NCI-H526 treated with DMSO at 0.1 percent for 48 hours (cell line): ENCODE measurements at regions not wholly inside any gene's neighbourhood (a gene's known extent, or its start where the extent isn't known, plus 50 kb on each side); places are given as distances from the start of the nearest gene placed in this dataset.

Source experiments
- DNase-seq: peaks from one replicate; lab custom pipeline; 2025; lab: John Stamatoyannopoulos, UW

DNA sequence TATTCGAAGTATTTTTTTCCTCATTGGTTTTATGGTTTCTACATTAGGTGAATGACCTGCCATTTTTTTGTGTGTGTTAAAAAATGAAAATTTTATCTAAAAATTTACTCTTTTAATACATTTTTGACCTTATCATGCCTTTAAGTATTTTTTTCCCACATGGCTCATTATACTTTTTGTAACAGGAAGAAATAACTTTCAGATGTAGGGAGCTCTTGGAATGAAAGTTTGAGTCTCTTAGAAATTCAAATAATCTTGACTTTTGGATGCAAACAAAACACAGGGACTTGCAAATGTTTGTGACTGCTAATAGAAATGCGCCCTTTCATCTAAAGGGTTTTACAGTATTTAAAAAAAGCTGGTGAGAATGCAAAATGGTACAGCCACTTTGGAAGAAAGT is 457.9 kb downstream of the KLF5 start:
- DNase-seq = no peak

DNA sequence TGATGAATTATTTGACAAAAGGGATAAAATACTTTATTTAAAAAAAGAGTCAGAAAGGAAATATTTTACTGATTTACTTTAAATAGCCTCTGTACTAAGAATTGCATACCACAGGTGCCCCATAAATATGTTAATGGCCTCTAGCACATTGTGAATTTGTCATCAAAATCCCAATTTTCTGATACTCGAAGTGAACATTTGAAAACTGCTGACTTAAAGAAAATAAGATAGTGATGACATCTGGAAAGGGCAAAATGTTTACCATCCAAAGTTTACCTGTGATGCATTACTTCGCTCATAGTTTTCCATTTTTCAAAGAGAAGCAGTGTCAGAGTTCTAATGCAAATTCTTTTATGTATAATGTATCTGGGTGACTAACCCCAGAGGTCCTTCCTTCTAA is 455.4 kb downstream of the KLF5 start:
- DNase-seq = peak; percentile 17

DNA sequence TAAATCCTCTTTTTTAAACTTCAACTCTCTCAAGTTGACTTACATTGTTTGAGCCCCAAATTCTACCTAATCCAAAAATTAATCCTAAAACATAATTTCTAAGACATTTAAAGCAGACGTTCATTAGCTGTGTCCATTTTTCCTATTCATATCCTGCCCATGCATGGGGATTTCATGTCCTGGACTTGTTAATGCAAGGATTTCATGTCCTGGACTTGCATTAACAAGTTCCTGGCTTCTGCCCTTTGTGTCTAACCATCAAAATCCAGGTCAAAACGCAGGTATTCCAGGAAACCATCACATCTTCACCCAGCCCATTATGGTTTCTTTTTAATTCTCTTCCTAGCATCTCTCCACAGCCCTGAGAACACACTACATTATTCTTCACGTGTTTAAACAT is 454.9 kb downstream of the KLF5 start:
- DNase-seq = no peak

DNA sequence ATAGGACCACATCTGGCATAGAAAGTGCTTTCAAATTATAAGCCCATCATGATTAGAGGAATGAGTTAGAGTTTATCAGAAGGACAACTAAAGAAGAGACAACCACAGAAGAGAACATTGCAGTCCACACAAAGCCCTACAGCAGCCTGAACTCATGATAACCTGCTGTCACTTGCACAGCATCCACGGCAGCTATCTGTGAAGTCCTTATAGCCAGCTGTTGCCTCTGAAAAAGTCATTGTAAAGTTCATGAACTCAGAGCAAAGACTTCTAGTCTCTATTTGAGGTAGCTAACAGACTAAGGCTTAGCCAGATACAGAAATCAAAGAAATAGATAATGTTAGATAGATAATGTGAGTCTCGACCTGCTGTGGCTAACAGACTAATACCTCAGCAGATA is 450.0 kb downstream of the KLF5 start:
- no peak for DNase-seq

DNA sequence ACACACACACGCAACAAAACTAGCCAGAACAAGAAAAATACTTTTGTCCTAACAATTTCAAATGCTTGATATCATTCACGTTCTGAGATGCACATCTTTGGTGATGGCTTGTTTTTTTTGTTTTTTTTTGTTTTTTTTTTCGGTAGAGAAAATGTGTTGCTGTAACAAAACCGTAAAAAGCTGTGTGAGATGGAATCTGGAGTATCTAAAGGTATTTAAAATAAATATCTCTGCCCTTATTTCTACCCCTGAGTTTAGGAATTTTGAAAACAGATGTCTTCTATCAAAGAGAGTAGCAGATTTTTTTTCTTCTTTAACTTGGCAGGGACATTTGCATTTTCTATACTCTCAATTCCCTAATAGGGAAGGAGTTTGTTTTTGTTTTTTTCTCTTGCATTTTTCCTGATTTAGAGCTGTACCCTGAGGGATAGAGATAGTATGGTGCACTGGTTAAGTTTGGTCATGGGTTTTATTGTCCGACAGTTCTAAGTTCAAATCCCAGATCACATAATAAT is 446.6 kb downstream of the KLF5 start:
- no peak for DNase-seq

DNA sequence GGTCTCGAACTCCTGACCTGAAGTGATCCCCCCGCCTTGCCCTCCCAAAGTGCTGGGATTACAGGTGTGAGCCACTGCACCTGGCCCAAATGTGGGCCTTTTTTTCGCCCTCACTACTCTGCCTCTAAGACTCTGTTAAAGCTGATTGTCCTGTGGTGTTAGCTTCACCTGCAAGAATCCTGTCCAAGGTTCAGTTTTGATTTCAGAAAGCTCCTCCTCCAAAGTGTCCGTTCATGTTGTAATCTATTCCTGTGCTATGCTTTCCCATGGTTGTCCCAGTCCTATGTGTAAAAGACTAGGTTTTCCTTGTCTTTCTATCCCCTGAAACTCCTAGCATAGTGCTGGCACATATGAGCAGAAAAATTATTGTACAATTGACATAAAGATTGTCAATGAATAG is 440.9 kb downstream of the KLF5 start:
- no peak for DNase-seq

DNA sequence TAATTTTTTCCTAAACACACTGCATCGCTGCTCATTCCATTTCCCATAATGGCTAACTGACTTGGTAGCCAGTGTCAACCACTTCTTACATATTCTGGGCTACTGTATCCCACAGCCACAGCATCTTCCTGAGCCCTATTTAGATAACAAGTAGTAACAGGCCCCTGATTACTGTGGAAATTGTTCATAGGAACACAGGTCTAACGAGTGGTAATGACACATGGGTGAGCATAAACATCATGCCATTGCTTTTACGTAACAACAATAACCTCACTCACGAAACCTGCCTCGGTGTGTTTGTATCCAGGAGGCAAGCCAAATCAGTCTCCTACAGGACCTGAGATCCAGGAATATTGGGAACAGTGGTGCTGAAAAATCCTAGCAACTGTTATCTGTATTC is 438.6 kb downstream of the KLF5 start:
- no peak for DNase-seq

DNA sequence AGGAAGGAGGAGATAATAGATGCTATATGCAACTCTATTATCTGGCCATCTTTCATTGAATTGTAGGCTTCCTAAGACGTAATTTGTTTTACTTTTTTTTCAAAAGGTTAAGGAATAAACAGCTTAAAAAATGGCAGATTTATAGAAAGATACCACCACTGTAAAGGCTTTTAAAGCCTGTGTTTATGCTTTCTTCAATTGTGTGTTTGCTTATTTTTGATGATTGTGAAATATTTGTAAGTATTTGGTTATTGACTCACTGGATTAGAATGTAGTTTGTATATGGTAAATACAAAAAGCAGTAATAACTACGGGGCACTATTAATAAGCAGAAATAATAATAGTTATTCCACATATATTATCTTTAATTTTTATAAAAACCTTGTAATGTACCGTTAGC is 437.9 kb downstream of the KLF5 start:
- no peak for DNase-seq

DNA sequence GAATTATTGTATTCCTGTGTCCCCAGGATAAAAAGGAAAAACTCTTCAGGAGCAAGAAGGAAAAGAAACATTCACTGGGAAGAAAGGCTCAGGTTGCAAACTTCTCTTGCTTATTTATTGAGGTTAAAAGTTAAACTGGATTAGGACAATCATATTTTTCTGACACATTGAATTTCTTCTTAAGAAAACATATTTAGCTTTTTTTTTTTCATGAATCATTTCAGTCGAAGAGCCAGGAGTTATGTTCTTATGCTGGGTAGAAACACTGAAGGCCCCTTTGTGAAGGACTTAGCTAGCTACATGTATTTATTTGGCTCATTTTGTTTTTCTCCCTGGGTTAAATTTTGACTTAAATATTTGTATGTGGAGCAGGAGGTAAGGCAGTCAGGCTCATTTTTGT is 434.0 kb downstream of the KLF5 start:
- DNase-seq = no peak

DNA sequence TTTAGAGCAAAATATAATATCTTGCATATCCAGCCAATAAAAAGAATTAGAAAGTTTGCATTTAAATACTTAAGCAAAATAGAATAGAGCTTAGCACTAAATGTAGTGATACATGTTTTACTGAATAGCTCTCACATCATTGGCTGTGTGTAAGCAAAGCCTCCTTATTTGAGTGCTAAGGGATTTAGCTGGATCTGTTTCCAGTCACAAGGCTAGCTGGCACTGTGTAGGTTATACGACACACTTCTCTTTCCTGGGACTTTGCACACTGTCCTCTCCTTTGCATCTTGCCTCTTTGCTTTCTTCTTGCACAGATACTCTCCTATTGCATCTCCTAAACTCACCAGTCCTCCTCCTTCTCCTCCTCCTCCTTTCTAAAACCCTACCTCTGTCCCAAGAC is 423.8 kb downstream of the KLF5 start:
- no peak for DNase-seq

DNA sequence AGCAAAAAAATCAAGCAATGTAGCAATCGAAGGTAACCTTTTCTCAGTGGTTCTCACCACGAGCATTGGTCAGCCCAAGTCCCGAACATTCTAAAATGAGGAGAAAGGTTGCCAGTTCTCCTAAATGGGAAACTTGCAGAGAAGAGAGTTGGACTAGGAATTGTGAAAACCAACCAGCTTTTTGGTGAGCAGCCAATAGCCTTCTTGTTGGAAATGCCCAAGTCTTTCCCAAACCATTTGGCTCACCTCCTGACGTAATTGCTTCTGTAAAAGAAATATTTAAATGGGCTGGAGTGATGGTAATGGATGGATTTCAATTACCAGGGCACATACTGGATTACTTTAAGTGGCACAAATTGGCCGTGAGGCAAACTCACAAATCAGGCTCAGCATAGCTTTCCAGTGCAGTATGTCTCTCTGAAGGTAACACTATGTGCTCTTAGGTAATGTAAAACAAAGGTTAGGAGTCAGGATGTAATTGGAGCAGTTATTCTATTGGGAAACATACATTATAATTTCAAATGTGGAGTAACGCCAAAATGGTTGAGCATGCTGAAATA is 423.2 kb downstream of the KLF5 start:
- DNase-seq = no peak

DNA sequence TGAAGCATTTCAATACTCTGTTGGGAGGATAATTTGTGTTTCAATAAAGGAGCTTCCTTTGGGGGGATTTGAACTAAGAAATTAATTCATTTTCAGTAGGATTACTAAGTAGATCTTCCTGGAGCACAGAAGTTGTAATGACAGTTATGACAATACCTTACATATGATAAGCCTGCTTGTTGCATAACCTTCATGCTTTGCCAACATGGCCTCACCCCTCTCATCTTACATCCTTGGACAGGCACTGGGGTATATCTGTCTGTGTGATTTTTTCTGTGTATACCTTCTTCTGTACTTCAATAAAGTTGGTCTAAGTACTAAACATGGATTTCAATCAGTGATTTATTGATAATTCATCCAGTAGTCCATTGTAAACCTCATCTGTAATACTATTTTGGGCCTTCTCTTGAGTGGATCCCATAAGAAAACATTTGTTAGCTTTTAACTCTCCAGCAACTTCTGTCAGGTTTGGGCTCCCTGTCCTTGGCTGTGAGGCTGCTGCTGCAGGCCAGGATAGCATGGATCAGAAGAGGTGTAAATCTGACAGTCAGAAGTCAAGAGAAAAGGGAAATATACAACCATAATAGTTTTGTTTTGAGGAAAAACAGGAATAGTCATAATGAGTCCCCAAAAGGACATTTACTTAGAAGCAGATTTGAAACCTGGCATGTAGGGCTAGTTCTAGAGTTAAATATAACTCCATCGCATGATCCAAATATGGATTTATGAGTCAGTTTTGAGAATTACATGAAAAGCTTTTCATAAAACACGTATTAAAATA is 422.2 kb downstream of the KLF5 start:
- DNase-seq = no peak

DNA sequence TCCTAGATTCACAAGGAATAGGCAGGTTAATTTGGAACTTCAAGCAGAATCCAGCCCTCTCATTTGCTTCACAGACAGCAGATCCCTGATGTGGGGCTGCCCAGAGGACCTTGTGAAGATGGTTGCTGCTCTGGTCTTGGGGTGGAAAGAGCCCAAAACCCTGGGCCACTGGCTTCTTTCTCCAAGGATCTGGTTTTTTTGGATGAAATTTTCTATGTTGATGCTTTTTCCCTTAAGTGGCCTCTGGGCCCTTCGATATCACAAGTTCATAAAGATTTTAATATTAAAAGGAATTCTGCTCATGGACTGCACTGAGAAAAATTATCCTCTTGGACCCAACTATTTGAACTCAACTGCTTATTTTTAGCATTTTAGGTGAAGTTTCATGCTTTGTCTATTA is 421.1 kb downstream of the KLF5 start:
- DNase-seq = no peak

DNA sequence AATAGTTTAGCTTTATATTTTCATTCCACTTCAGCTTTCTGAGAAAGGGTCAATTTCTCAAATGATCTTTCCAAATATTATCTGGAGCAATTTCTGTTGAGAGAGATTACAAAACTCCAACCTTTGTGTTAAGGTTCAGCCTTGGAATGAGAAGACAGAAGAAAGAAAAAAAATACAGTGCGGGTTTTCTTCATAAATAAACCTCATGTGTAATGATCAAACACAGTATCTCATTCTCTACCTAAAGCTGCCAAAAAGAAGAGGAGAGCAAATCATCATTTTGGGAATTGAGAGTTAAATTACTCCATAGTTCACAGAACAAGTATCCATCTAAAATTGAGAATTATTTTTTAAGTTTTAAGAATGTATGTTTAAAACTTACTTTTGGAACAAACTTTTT is 420.5 kb downstream of the KLF5 start:
- DNase-seq = no peak

DNA sequence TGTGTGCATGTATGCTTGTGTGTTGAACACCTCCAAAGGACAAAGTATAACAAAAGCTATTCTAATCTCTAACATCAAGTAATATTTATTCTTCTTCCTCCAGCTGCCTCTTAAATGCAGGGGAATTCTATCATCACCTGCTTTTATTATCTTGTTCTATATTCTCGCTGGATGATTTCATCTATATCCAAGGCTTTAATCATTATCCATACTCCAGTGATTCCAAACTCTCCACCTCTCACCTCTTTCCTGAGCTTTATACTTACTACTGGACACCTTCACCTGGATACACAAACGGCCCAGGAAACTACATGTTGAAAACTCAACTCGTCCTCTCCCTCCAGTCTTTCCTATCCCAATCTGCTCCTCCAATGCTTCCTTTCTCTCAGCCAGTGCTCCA is 418.6 kb downstream of the KLF5 start:
- DNase-seq = no peak

DNA sequence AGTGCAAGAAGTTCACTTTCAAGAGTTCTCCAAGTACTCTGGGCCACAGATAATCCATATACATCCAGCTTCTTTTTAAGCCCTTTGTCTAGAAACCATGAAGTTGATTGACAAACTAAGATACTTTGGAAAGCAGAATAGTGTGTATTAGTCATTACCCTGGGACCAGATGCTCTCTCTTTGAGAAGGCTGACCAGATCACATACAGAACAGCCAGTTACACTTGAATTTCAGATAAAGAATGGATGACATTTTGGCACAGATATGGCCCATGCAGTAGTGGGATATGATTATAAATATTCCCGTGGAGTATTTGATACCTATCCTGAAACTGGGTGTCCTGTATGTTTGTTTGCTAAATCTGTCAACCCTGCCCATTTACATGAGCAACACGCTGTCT is 414.2 kb downstream of the KLF5 start:
- DNase-seq = no peak

DNA sequence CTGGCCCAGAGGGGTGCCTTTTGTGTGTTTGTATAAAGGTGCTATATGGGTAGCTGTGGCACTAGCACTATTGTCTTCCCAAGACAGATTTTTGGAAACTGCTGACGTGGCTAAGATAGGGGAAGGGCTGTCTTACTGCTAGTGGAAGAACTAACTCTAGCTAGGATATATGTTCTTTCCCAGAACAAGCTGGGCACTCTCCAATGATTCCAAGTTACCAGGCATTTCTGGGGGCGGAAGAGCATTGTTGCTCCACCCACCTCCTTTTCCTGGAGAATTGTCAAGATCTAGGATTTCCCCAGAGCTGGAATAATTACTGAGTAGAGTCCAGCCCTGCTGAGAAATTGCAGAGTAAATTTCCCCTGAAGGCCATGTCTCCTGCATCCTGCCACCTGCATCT is 408.3 kb downstream of the KLF5 start:
- no peak for DNase-seq

DNA sequence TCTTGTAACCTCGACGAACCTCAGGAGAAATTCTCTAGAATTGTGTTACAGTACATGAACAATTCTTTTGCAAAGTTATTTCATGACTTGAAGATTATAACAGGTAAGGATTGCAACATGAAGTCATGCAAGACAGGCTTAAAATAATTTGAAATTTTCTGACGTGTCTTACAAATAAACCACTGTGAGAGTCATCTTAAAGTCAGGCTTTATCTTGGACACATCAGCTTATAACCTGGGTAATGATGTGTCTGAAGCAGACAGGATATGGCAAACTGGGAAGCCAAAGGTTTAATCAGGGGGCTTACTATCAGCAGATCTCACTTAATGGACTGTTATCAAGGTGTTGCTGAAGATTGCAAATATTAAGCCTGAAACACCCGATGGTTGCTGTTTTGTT is 407.8 kb downstream of the KLF5 start:
- DNase-seq = no peak

DNA sequence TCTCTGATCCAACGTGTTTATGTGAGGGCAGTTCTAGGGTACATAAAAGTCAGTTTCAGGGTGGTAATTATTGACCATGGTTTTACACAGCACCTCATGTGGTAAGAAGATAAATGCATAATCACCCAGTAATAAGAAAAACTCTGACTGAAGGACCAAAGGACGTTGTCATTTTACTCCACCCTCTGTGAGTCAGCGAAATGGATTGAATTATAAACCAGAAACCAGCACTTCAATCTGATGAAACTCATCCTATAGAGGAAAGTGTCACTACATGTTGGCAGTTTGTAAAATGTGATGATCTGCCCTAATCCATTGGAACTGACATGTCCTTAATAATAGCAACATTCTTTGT is 406.8 kb downstream of the KLF5 start:
- no peak for DNase-seq

DNA sequence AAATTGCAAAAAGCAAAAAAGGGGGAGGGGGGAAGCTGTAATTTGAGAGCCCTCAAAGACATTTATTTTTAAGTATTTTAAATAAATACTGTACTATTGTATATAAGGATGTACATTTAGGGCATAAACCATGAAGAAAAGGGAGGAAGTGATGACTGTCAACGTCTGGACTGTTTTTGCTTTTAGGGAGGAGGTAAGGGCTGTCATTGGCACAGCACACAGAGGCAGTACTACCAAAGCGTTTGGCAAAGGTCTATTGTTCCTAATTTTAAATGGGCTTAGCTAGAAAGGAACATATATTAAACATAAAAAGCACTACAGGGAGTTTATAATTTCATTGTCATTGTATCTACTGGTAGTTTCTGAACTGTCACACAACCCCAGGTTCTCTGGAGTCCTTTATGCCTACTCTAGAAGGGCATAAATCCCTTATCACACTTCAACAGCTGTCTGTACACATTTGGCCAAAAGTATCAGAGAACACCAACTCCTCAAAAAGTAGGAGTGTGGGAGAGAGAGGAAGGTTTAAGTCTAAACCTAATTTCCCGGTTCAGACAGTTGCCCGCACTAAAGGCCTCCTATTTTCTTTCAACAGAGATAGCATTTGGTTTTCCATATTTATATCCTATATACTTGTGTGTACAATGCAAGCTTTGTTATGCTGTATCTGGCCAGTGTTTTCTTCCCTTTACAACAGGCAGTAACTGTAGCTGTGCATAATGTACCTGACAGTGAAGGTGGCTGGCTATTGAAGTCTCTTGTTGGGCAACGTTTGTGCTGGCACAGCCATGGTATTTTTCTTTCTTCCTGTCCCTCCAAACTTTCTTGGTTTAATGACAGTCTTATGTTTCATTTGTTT is 406.2 kb downstream of the KLF5 start:
- DNase-seq = peak; percentile 88

DNA sequence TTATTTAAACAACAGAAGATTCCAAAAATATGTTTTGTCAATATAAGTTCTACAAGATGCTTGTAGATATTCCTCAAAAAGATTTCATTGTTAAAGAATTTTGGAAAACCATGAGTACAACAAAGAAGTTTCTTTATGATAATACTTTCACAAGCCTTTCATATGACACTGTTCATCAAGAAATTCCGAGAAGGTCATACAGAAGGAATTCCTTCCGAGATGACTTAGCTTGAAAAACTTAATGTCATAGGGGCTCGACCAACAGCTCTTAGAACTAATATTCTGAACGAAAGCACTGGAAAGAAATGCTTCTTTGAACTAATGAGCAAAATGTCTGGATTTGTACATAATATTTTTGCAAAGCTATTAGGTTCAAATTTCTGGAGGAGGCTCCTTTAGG is 403.4 kb downstream of the KLF5 start:
- no peak for DNase-seq

DNA sequence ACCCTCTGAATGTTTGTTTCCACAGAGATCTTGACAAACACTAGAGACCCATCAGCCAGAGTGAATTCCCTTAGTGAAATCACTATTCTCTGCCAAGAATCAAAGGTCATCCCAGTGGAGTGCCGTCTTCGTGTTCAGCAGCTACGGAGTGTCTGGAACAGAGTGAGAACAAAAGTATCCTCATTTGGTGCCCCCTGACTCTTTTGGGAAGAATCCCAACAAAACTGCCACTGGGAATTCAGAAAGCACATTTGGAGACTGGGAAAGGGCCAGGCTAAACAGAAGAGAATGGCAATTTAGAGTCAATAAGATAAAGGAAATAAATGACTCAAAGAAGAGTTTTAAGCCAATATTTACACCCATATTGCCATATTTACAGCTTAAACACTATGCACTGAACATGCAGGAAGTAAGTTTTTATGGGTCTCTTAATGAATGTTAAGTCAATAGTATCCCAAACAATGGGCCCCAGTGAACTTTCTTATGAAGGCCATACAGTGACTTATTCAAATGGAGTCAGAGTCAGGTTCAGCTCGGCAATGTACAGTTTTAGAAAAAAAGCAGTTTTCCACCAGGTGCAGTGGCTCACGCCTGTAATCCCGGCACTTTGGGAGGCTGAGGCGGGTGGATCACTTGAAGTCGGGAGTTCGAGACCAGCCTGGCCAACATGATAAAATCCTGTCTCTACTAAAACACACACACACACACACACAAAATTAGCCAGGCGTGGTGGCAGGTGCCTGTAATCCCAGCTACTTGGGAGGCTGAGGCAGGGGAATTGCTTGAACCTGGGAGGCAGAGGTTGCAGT is 392.6 kb downstream of the KLF5 start:
- DNase-seq = no peak
